SK-N-MC (cell line): ENCODE measurements at regions not wholly inside any gene's neighbourhood (a gene's known extent, or its start where the extent isn't known, plus 50 kb on each side); places are given as distances from the start of the nearest gene placed in this dataset.
"Not testable (repeated sequence)": the region's sequence is repeated elsewhere in the genome, so short reads cannot be mapped to it uniquely, and the experiment has no call there.

ENCODE experiments used
- DNase-seq: peaks from one replicate; pipeline ENCODE4 v3.0.0-alpha.2; 2011; ENCODE audit warnings: low read depth, low spot score
- H3K27ac ChIP-seq: fragments of 200-600 bp; sonication (generic); 2 replicates; pipeline ENCODE4 v1.5.1; 2016; ENCODE audit warnings: mixed run types
- H3K36me3 ChIP-seq: fragments of 200-600 bp; sonication (generic); 2 replicates; pipeline ENCODE4 v1.6.1; 2017; ENCODE audit warnings: antibody characterized with exemption, low read length, mixed read lengths; ENCODE audit not compliant: insufficient read depth
- H3K4me3 ChIP-seq: fragments of 200-600 bp; sonication (generic); 2 replicates; pipeline ENCODE4 v1.5.1; 2016
- H3K9ac ChIP-seq: fragments of 200-600 bp; sonication (generic); 2 replicates; pipeline ENCODE4 v1.8.0; 2017; ENCODE audit warnings: mixed run types, mixed read lengths; ENCODE audit not compliant: insufficient read length
- H3K9me3 ChIP-seq: fragments of 200-600 bp; sonication (generic); 2 replicates; pipeline ENCODE4 v1.6.1; 2017; ENCODE audit warnings: low read depth, mild to moderate bottlenecking, antibody characterized with exemption, low read length, moderate library complexity, mixed read lengths
- EZH2 ChIP-seq: fragments of 200-600 bp; sonication (generic); IDR thresholded peaks from one replicate; pipeline ENCODE4 v1.6.1; 2017; ENCODE audit warnings: antibody characterized with exemption
- FOXP2 ChIP-seq: optimal IDR thresholded peaks from 2 replicates; pipeline ENCODE3; 2011; ENCODE audit warnings: mild to moderate bottlenecking, moderate library complexity; ENCODE audit not compliant: insufficient read depth; ENCODE audit errors: extremely low read length, control extremely low read depth
- POLR2AphosphoS5 ChIP-seq: IDR thresholded peaks from 2 replicates; pipeline ENCODE4 v1.6.1; 2012; ENCODE audit warnings: mild to moderate bottlenecking, low read depth, low read length, borderline replicate concordance

DNA sequence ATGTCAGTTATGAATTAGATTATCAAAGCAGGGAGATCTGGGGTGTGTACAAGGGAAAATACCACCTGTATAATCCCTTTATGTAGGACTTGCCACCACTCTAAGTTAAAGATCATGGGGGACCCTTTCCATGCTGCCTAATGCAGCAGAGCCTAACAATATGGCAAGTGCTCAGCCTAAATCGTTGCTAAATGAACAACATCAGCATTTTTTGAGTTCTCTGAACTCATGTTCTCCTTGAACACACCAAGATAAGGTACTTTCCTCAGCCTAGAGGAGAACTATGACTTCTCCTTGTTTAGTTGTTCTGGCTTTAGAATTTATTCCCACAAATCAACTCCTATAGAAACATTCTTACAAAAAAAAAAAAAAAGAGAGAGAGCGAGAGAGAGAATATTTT lies 177.0 kb downstream of the DUSP10 start:
- DNase-seq = no peak
- Histone ChIP-seq H3K36me3 (no peaks in the 10 kb centered on the region), H3K9me3 (no peaks in the 10 kb centered on the region), H3K9ac (no peak overlapping the region), H3K27ac (no peak overlapping the region), H3K4me3 (no peak overlapping the region)
- TF ChIP-seq FOXP2 (no peak), POLR2AphosphoS5 (no peak), EZH2 (no peak)

DNA sequence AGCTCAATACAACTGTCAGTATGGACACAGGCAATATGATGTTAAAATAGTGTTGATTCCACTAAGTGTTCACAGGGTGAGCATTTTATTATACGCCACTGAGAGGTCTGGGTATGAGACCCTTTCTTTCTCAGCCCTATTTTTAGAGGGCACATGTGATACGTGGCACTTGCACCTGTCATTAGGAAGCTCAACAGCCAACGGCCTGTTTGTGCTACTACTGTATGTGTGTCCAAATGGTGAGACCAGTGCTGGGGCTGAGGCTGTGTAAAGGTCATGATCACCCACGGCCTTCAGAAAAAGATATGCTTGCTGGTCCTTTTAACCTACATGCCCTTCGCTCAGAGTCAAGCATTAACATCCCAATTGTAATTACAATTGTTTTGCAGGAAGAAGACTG lies 176.2 kb downstream of the DUSP10 start:
- H3K9me3 ChIP-seq = no peaks in the 10 kb centered on the region
- DNase-seq = no peak
- H3K36me3 ChIP-seq = no peaks in the 10 kb centered on the region
- H3K4me3 ChIP-seq = no peak overlapping the region
- H3K9ac ChIP-seq = no peak overlapping the region
- no peak overlapping the region for H3K27ac ChIP-seq
- TF ChIP-seq EZH2 (no peak), POLR2AphosphoS5 (no peak), FOXP2 (no peak)

- no peak for TF ChIP-seq FOXP2
- no peak for TF ChIP-seq POLR2AphosphoS5
- no peak for TF ChIP-seq EZH2
- H3K9ac ChIP-seq = no peak overlapping the region
- H3K27ac ChIP-seq = no peak overlapping the region
- H3K9me3 ChIP-seq = no peaks in the 10 kb centered on the region
- H3K36me3 ChIP-seq = no peaks in the 10 kb centered on the region
- no peak for DNase-seq
- H3K4me3 ChIP-seq = no peak overlapping the region
Measured at GRCh38 chr1:221567859-221568507, 173.9 kb downstream of the DUSP10 start.

- no peak for DNase-seq
- H3K27ac ChIP-seq = no peak overlapping the region
- H3K4me3 ChIP-seq = no peak overlapping the region
- no peaks in the 10 kb centered on the region for H3K9me3 ChIP-seq
- no peak overlapping the region for H3K9ac ChIP-seq
- no peaks in the 10 kb centered on the region for H3K36me3 ChIP-seq
- TF ChIP-seq POLR2AphosphoS5 (no peak), FOXP2 (no peak), EZH2 (no peak)
Measured at GRCh38 chr1:221573756-221574155, 168.1 kb downstream of the DUSP10 start.

- no peaks in the 10 kb centered on the region for H3K36me3 ChIP-seq
- H3K4me3 ChIP-seq = no peak overlapping the region
- no peak overlapping the region for H3K9ac ChIP-seq
- no peak for DNase-seq
- TF ChIP-seq EZH2 = no peak
- no peaks in the 10 kb centered on the region for H3K9me3 ChIP-seq
- H3K27ac ChIP-seq = no peak overlapping the region
Measured at GRCh38 chr1:221574529-221574928, 167.4 kb downstream of the DUSP10 start.

DNA sequence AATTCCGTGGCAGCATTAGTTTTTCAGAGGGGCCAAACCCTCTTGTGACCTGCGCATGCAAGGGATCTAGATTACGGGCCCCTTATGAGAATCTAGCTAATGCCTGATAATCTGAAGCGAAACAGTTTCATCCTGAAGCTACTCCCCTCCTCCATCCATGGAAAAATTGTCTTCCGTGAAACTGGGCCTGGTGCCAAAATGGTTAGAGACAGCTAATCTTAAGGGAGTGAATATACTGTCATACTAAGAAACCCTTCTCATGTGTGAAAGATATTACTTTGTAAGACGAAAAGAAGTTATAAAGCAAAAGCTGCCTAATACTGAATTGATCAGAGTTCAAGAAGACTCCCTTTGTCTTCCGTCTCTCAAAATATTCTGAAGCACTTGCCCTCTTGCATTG lies 166.3 kb downstream of the DUSP10 start:
- no peak overlapping the region for H3K4me3 ChIP-seq
- no peak overlapping the region for H3K9ac ChIP-seq
- H3K27ac ChIP-seq = no peak overlapping the region
- no peak for TF ChIP-seq POLR2AphosphoS5
- no peak for TF ChIP-seq EZH2
- no peak for TF ChIP-seq FOXP2
- no peaks in the 10 kb centered on the region for H3K9me3 ChIP-seq
- no peak for DNase-seq
- H3K36me3 ChIP-seq = no peaks in the 10 kb centered on the region

DNA sequence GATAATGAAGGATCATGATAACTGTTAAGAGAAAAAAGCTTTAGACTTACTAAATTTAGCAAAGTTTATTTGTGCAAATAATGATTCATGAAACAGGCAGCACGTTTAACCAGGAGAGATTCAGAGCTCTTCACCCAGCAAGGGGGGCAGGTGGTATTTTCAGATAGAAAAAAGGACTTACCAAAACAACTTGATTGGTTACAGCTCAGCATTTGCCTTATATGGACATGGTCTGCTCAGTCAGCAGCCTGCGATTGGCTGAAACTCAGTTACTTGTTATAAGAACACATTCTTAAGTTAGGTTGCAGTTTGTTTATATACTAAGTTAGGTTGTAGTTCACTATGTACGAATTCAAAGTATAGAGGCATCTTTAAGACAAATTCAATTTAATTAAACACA lies 165.6 kb downstream of the DUSP10 start:
- DNase-seq = no peak
- H3K9ac ChIP-seq = no peak overlapping the region
- H3K9me3 ChIP-seq = no peaks in the 10 kb centered on the region
- H3K27ac ChIP-seq = no peak overlapping the region
- TF ChIP-seq EZH2 = no peak
- no peak for TF ChIP-seq FOXP2
- no peak for TF ChIP-seq POLR2AphosphoS5
- H3K36me3 ChIP-seq = no peaks in the 10 kb centered on the region
- no peak overlapping the region for H3K4me3 ChIP-seq

GRCh38 chr1:221583465-221583864 lies 158.4 kb downstream of the DUSP10 start:
- Histone ChIP-seq H3K9me3 (no peaks in the 10 kb centered on the region), H3K36me3 (no peaks in the 10 kb centered on the region), H3K4me3 (no peak overlapping the region), H3K9ac (no peak overlapping the region), H3K27ac (no peak overlapping the region)
- no peak for TF ChIP-seq EZH2
- no peak for TF ChIP-seq POLR2AphosphoS5
- TF ChIP-seq FOXP2 = no peak
- DNase-seq = no peak

GRCh38 chr1:221587013-221587412 lies 154.9 kb downstream of the DUSP10 start:
- not testable (repeated sequence) for H3K36me3 ChIP-seq, DNase-seq, H3K4me3 ChIP-seq, H3K9ac ChIP-seq, H3K27ac ChIP-seq, H3K9me3 ChIP-seq

GRCh38 chr1:221591250-221591649 lies 150.6 kb downstream of the DUSP10 start:
- H3K4me3 ChIP-seq, H3K9ac ChIP-seq, H3K27ac ChIP-seq, DNase-seq, H3K36me3 ChIP-seq, H3K9me3 ChIP-seq: not testable (repeated sequence)
